ENCODE measurements at regions not wholly inside any gene's neighbourhood (a gene's known extent, or its start where the extent isn't known, plus 50 kb on each side); places are given as distances from the start of the nearest gene placed in this dataset.

GRCh38 chr2:11042841-11043240 is 112.4 kb upstream of the SLC66A3 start:
- Histone ChIP-seq H2BK12ac (ENCODE audit: insufficient read length, low read depth, low read length) (no peak overlapping the region), H3K14ac (ENCODE audit: insufficient read depth, low read length) (no peak overlapping the region), H4K91ac (ENCODE audit: insufficient read length, low read depth, low read length) (no peak overlapping the region), H3K4me2 (ENCODE audit: insufficient read depth, insufficient read length, low read length) (no peak overlapping the region), H4K20me1 (ENCODE audit: control insufficient read depth, insufficient read depth, insufficient read length) (no peaks in the 10 kb centered on the region), H3K18ac (ENCODE audit: insufficient read length, low read depth, low read length) (no peak overlapping the region), H3K9me3 (ENCODE audit: control insufficient read depth, low read depth, low read length) (no peaks in the 10 kb centered on the region), H2BK5ac (ENCODE audit: insufficient read length, low read length) (no peak overlapping the region), H3K27me3 (ENCODE audit: insufficient read depth, low read length) (no peaks in the 10 kb centered on the region), H2AK5ac (ENCODE audit: insufficient read length, low read length) (no peak overlapping the region), H3K27ac (ENCODE audit: insufficient read length, low read depth, low read length) (no peak overlapping the region), H2BK20ac (ENCODE audit: low read depth, low read length, poor library complexity, severe bottlenecking) (no peak overlapping the region), H3K23ac (ENCODE audit: insufficient read length, low read depth, low read length) (no peak overlapping the region), H3K79me1 (ENCODE audit: insufficient read depth, low read depth, low read length, poor library complexity, severe bottlenecking) (no peaks in the 10 kb centered on the region), H2BK15ac (ENCODE audit: low read depth, low read length) (no peak overlapping the region), H3K4ac (ENCODE audit: low read depth, low read length) (no peak overlapping the region), H3K4me1 (ENCODE audit: insufficient read depth, low read length) (peaks cover 4% of the 10 kb centered on the region; the same call in 1 of the 2 replicates), H3K79me2 (ENCODE audit: insufficient read depth, low read length) (no peaks in the 10 kb centered on the region), H4K5ac (ENCODE audit: insufficient read length, low read depth, low read length) (no peak overlapping the region), H3K56ac (ENCODE audit: insufficient read length, low read depth, low read length) (no peak overlapping the region), H3T11ph (ENCODE audit: low read length) (no peak overlapping the region), H2AFZ (ENCODE audit: low read length) (no peak overlapping the region), H3K9ac (ENCODE audit: extremely low read depth, insufficient read length, low read length) (no peak overlapping the region), H2BK120ac (ENCODE audit: low read depth, low read length, poor library complexity, severe bottlenecking) (no peak overlapping the region), H4K8ac (replicated peaks; ENCODE audit: insufficient read length, low read depth, low read length) (no peak overlapping the region), H3K23me2 (ENCODE audit: insufficient read length, low read depth, low read length, poor library complexity, severe bottlenecking) (no peaks in the 10 kb centered on the region)
- no peak overlapping the region for H3K4me3 Mint-ChIP-seq
- peak overlapping the region in 1 of 3 experiments; percentile 46; a peak in 1 of 7 replicates for H3K27ac Mint-ChIP-seq
- no peak for DNase-seq
- no peak for TF ChIP-seq CTCF (conservative IDR thresholded peaks at IDR 0.05)
- WGBS (ENCODE audit: extremely low coverage, insufficient read length, low lambda C conversion rate), result no CpG with 5 or more reads among the region's 8 CpGs
- H3K4me1 Mint-ChIP-seq, result peaks cover 17 to 18% of the 10 kb centered on the region in 2 experiments
- peaks cover 19 to 20% of the 10 kb centered on the region in 2 experiments for H3K9me3 Mint-ChIP-seq
- H3K27me3 Mint-ChIP-seq (ENCODE audit: low read depth), result peaks cover 4% of the 10 kb centered on the region; the same call in 1 of the 2 replicates
- peaks cover 2 to 16% (median 8%) of the 10 kb centered on the region in 3 experiments; a peak in 6 of 7 replicates for H3K36me3 Mint-ChIP-seq (ENCODE audit: insufficient read depth in 1 of 3, low read depth in 3 of 3)
